Endothelial cell of umbilical vein (primary cell): ENCODE measurements at regions not wholly inside any gene's neighbourhood (a gene's known extent, or its start where the extent isn't known, plus 50 kb on each side); places are given as distances from the start of the nearest gene placed in this dataset.

Experiments used
- BruUV-seq: library from RNA; stranded (reverse); fragments of 400-500 nt; replicated peaks from 2 replicates; lab custom pipeline; 2021; lab: Mats Ljungman, UMichigan
- CTCF ChIA-PET: fragments of 300-600, 350-600 bp; sonication (Branson Sonifier 250); formaldehyde crosslinking; loops from one replicate; lab custom pipeline; 2021; ENCODE audit warnings: antibody characterized with exemption, inconsistent platforms; lab: Charles Lee
- POLR2A ChIA-PET: fragments of 300-600, 350-600 bp; sonication (Branson Sonifier 250); formaldehyde crosslinking; loops from one replicate; lab custom pipeline; 2021; ENCODE audit warnings: antibody characterized with exemption, inconsistent platforms; lab: Charles Lee
- DNase-seq: peaks from one replicate; pipeline ENCODE4 v3.0.0-alpha.2; 2011; ENCODE audit warnings: low read depth, low spot score
- FAIRE-seq: peaks from 2 replicates; lab custom pipeline; 2011; peaks lifted over from hg19 to GRCh38; lab: Jason Lieb, UNC
- H2AFZ ChIP-seq: 2 replicates; pipeline ENCODE4 v1.6.0; 2012; ENCODE audit warnings: low read depth, low read length, control low read depth, inconsistent platforms
- H3K27ac ChIP-seq: 2 replicates; pipeline ENCODE4 v1.5.1; 2011; ENCODE audit warnings: low read depth, mild to moderate bottlenecking, control low read depth, low read length, moderate library complexity; ENCODE audit not compliant: insufficient read depth
- H3K27me3 ChIP-seq, 2 experiments: 2 replicates each; pipeline versions ENCODE4 v1.6.0 to v1.6.1; 2011; ENCODE audit warnings: low read length in 2 of 2, mixed read lengths in 1 of 2; ENCODE audit not compliant: control insufficient read depth in 2 of 2, insufficient read depth in 2 of 2
- H3K36me3 ChIP-seq, 2 experiments: 2 replicates in 1 of 2; 3 replicates in 1 of 2; pipeline ENCODE4 v1.5.1; 2011; ENCODE audit warnings: low read length in 2 of 2, mild to moderate bottlenecking in 1 of 2, moderate library complexity in 1 of 2; ENCODE audit not compliant: control insufficient read depth in 2 of 2, insufficient read depth in 2 of 2; ENCODE audit errors: extremely low read depth in 1 of 2
- H3K4me1 ChIP-seq: 3 replicates; pipeline ENCODE4 v1.5.1; 2011; ENCODE audit warnings: mild to moderate bottlenecking, low read length; ENCODE audit not compliant: control insufficient read depth, insufficient read depth; ENCODE audit errors: extremely low read depth
- H3K4me2 ChIP-seq: 2 replicates; pipeline ENCODE4 v1.6.1; 2011; ENCODE audit warnings: low read length, control low read depth, mixed read lengths; ENCODE audit not compliant: insufficient read depth
- H3K4me3 ChIP-seq, 3 experiments: fragments of 200-600 bp in 1 of 3; sonication (generic), shearing (Covaris generic) in 1 of 3; replicated peaks in 1 of 3; 2 replicates each; pipeline ENCODE4 v1.5.1; 2011 to 2016; ENCODE audit warnings: control low read depth in 3 of 3, low read length in 3 of 3, mild to moderate bottlenecking in 2 of 3, inconsistent platforms in 1 of 3, low read depth in 1 of 3, moderate library complexity in 1 of 3; ENCODE audit not compliant: insufficient read depth in 1 of 3
- H3K79me2 ChIP-seq: 2 replicates; pipeline ENCODE4 v1.6.0; 2012; ENCODE audit warnings: low read length, inconsistent platforms; ENCODE audit not compliant: control insufficient read depth, insufficient read depth
- H3K9ac ChIP-seq: replicated peaks from 2 replicates; pipeline ENCODE3; 2011; ENCODE audit warnings: low read length, control low read depth; ENCODE audit not compliant: insufficient read depth; ENCODE audit errors: extremely low read depth
- H3K9me1 ChIP-seq: replicated peaks from 3 replicates; pipeline ENCODE4 v1.6.0; 2011; ENCODE audit warnings: mild to moderate bottlenecking, low read length; ENCODE audit not compliant: control insufficient read depth, insufficient read depth; ENCODE audit errors: extremely low read depth
- H3K9me3 ChIP-seq: replicated peaks from 2 replicates; pipeline ENCODE4 v1.5.1; 2012; ENCODE audit warnings: low read length, inconsistent platforms; ENCODE audit not compliant: control insufficient read depth, insufficient read depth
- H4K20me1 ChIP-seq: replicated peaks from 2 replicates; pipeline ENCODE3; 2011; ENCODE audit warnings: mild to moderate bottlenecking, low read length; ENCODE audit not compliant: control insufficient read depth, insufficient read depth; ENCODE audit errors: extremely low read depth
- CTCF ChIP-seq, 2 donors: IDR thresholded peaks; 1 replicate in 1 of 2; 2 replicates in 1 of 2; pipeline ENCODE4 v1.5.1; 2011; ENCODE audit warnings: low read length in 2 of 2, mild to moderate bottlenecking in 2 of 2, moderate library complexity in 2 of 2, control low read depth in 1 of 2, inconsistent platforms in 1 of 2, low read depth in 1 of 2; ENCODE audit not compliant: insufficient read depth in 1 of 2; ENCODE audit errors: extremely low read depth in 1 of 2
- EZH2 ChIP-seq: IDR thresholded peaks from 2 replicates; pipeline ENCODE4 v1.6.1; 2012; ENCODE audit warnings: borderline replicate concordance, low read depth, mild to moderate bottlenecking, moderate library complexity, low read length, inconsistent platforms; ENCODE audit not compliant: severe bottlenecking
- FOS ChIP-seq: IDR thresholded peaks from 2 replicates; pipeline ENCODE4 v1.6.1; 2011; ENCODE audit warnings: mild to moderate bottlenecking, low read length, moderate library complexity, borderline replicate concordance; ENCODE audit not compliant: insufficient read depth
- GATA2 ChIP-seq: IDR thresholded peaks from 2 replicates; pipeline ENCODE4 v1.7.0; 2011; ENCODE audit warnings: low read depth, mild to moderate bottlenecking, moderate library complexity, mixed read lengths, low read length; ENCODE audit not compliant: insufficient read length, insufficient read depth
- JUN ChIP-seq: IDR thresholded peaks from 2 replicates; pipeline ENCODE4 v1.6.1; 2011; ENCODE audit warnings: borderline replicate concordance, low read depth; ENCODE audit not compliant: insufficient read length, insufficient read depth
- MAX ChIP-seq: IDR thresholded peaks from 2 replicates; pipeline ENCODE4 v1.6.1; 2011; ENCODE audit not compliant: insufficient read depth, insufficient read length
- MYC ChIP-seq: IDR thresholded peaks from one replicate; pipeline ENCODE4 v1.6.1; 2011; ENCODE audit warnings: mild to moderate bottlenecking, low read depth, low read length
- POLR2A ChIP-seq: IDR thresholded peaks from 2 replicates; pipeline ENCODE4 v1.6.1; 2012; ENCODE audit warnings: low read depth, mild to moderate bottlenecking, control low read depth, low read length
- POLR2AphosphoS5 ChIP-seq: IDR thresholded peaks from 2 replicates; pipeline ENCODE4 v1.6.1; 2012; ENCODE audit warnings: low read depth, mild to moderate bottlenecking, control low read depth, low read length, moderate library complexity; ENCODE audit not compliant: insufficient read depth
- dilution Hi-C: fragments of 300-500 bp; cut with MboI; formaldehyde crosslinking; loops from one replicate; pipeline ENCODE4 v1.15.0; 2019; ENCODE audit warnings: low sequenced_read_pairs; ENCODE audit not compliant: extremely low pct_ligation_motif_present
- intact Hi-C: fragments of 100-400 bp; cut with micrococcal nuclease; formaldehyde crosslinking; loops from one replicate; pipeline ENCODE4 v1.10.0; 2022

- H2AFZ ChIP-seq = no peak overlapping the region
- DNase-seq (no peak), FAIRE-seq (no peak)
- BruUV-seq = no TSS peak
- H3K4me3 ChIP-seq = no peak overlapping the region
- intact Hi-C loops = no loop called here
- ChIA-PET CTCF (interaction anchor here (1.4 kb wide), 1 partner anchor 11 kb away, joined by 3 read pairs; no protein-coding TSS in a partner anchor), POLR2A (no interaction called here)
- TF ChIP-seq GATA2 (no peak), MAX (no peak), FOS (no peak), CTCF (IDR thresholded peaks at IDR 0.05; ENCODE audit: extremely low read depth in 1 of 2, insufficient read depth in 1 of 2, low read depth in 1 of 2, low read length in 2 of 2) (no peak), EZH2 (no peak), MYC (no peak), JUN (no peak), POLR2A (no peak), POLR2AphosphoS5 (no peak)
- no peaks in the 10 kb centered on the region for H4K20me1 ChIP-seq
- no peak overlapping the region for H3K27ac ChIP-seq
- no peaks in the 10 kb centered on the region for H3K27me3 ChIP-seq
- H3K9me3 ChIP-seq = no peaks in the 10 kb centered on the region
- dilution Hi-C loops = no loop called here
- no peaks in the 10 kb centered on the region for H3K4me1 ChIP-seq
- no peaks in the 10 kb centered on the region for H3K9me1 ChIP-seq
- no peak overlapping the region for H3K9ac ChIP-seq
- H3K36me3 ChIP-seq = no peaks in the 10 kb centered on the region
- H3K79me2 ChIP-seq = no peaks in the 10 kb centered on the region
- no peak overlapping the region for H3K4me2 ChIP-seq
These were observed 56.4 kb upstream of the HMX1 start for GRCh38 chr4:8928074-8928473.
